IMR-90 (cell line): ENCODE measurements at regions not wholly inside any gene's neighbourhood (a gene's known extent, or its start where the extent isn't known, plus 50 kb on each side); places are given as distances from the start of the nearest gene placed in this dataset.

Experiments
- ATAC-seq: fragments of 200-7000 bp; cut with Tn5 transposase; 2 replicates; pipeline ENCODE4 v1.9.1; 2020; ENCODE audit warnings: low read depth, mild to moderate bottlenecking, moderate library complexity
- BruUV-seq: library from RNA; stranded (reverse); fragments of 400-500 nt; replicated peaks from 2 replicates; lab custom pipeline; 2021; lab: Mats Ljungman, UMichigan
- CTCF ChIA-PET: fragments of 300-600 bp; formaldehyde crosslinking; extraction: SDS; loops from one replicate; lab custom pipeline; 2021; ENCODE audit warnings: antibody characterized with exemption; lab: Yijun Ruan, JAX
- POLR2A ChIA-PET: fragments of 300-600 bp; sonication (Branson Sonifier 250); formaldehyde crosslinking; loops from one replicate; lab custom pipeline; 2022; ENCODE audit warnings: antibody characterized with exemption; ENCODE audit not compliant: unreplicated experiment; lab: Charles Lee
- DNase-seq: peaks from one replicate; pipeline ENCODE4 v3.0.0; 2013
- H2AFZ ChIP-seq: replicated peaks from 2 replicates; pipeline ENCODE3; 2013; ENCODE audit warnings: low read length, mild to moderate bottlenecking; ENCODE audit not compliant: poor library complexity
- H2AK5ac ChIP-seq: 2 replicates; pipeline ENCODE4 v1.6.1; 2013; ENCODE audit warnings: low read depth, low read length, inconsistent platforms
- H2AK9ac ChIP-seq: replicated peaks from 2 replicates; pipeline ENCODE3; 2013; ENCODE audit warnings: mild to moderate bottlenecking, low read depth, low read length, moderate library complexity; ENCODE audit not compliant: poor library complexity
- H2BK120ac ChIP-seq: 2 replicates; pipeline ENCODE4 v1.6.1; 2013; ENCODE audit warnings: low read depth, low read length, inconsistent platforms
- H2BK15ac ChIP-seq: 3 replicates; pipeline ENCODE4 v1.6.1; 2013; ENCODE audit warnings: low read depth, low read length, inconsistent platforms
- H2BK20ac ChIP-seq: 2 replicates; pipeline ENCODE4 v1.6.1; 2013; ENCODE audit warnings: low read depth, mild to moderate bottlenecking, inconsistent platforms, low read length, moderate library complexity
- H2BK5ac ChIP-seq: 2 replicates; pipeline ENCODE4 v1.6.1; 2013; ENCODE audit warnings: mild to moderate bottlenecking, low read depth, low read length, inconsistent platforms; ENCODE audit not compliant: poor library complexity, severe bottlenecking
- H3K14ac ChIP-seq: replicated peaks from 2 replicates; pipeline ENCODE4 v1.6.1; 2013; ENCODE audit warnings: low read depth, low read length, inconsistent platforms
- H3K18ac ChIP-seq: 2 replicates; pipeline ENCODE4 v1.6.1; 2013; ENCODE audit warnings: low read depth, low read length, control low read depth
- H3K23ac ChIP-seq: 2 replicates; pipeline ENCODE4 v1.6.1; 2013; ENCODE audit warnings: low read depth, low read length, inconsistent platforms
- H3K27ac ChIP-seq: 2 replicates; pipeline ENCODE4 v1.5.1; 2013; ENCODE audit warnings: mild to moderate bottlenecking, control low read depth, low read length; ENCODE audit not compliant: insufficient read depth
- H3K27me3 ChIP-seq: 2 replicates; pipeline ENCODE4 v1.6.1; 2013; ENCODE audit warnings: low read length; ENCODE audit not compliant: control insufficient read depth, insufficient read depth
- H3K36me3 ChIP-seq: 2 replicates; pipeline ENCODE4 v1.6.1; 2013; ENCODE audit warnings: low read length, mixed read lengths; ENCODE audit not compliant: control insufficient read depth, insufficient read depth
- H3K4ac ChIP-seq: 2 replicates; pipeline ENCODE4 v1.6.1; 2013; ENCODE audit warnings: low read depth, low read length, inconsistent platforms
- H3K4me1 ChIP-seq: 2 replicates; pipeline ENCODE4 v1.6.1; 2013; ENCODE audit warnings: low read length, mixed read lengths; ENCODE audit not compliant: control insufficient read depth, insufficient read depth
- H3K4me2 ChIP-seq: 2 replicates; pipeline ENCODE4 v1.6.1; 2013; ENCODE audit warnings: low read depth, mild to moderate bottlenecking, control low read depth, low read length, moderate library complexity
- H3K4me3 ChIP-seq: 2 replicates; pipeline ENCODE4 v1.5.1; 2013; ENCODE audit warnings: low read depth, mild to moderate bottlenecking, control low read depth, low read length, moderate library complexity; ENCODE audit not compliant: insufficient read depth
- H3K56ac ChIP-seq: 2 replicates; pipeline ENCODE4 v1.6.1; 2013; ENCODE audit warnings: low read length, inconsistent platforms; ENCODE audit not compliant: insufficient read depth; ENCODE audit errors: extremely low read depth
- H3K79me1 ChIP-seq, 2 experiments: 2 replicates each; pipeline ENCODE4 v1.6.1; 2013; ENCODE audit warnings: low read length in 2 of 2, inconsistent platforms in 1 of 2, low read depth in 1 of 2
- H3K9ac ChIP-seq: 2 replicates; pipeline ENCODE4 v1.6.1; 2013; ENCODE audit warnings: low read depth, low read length, control low read depth
- H3K9me1 ChIP-seq: 2 replicates; pipeline ENCODE4 v1.6.1; 2013; ENCODE audit warnings: low read length, inconsistent platforms; ENCODE audit not compliant: insufficient read depth
- H3K9me3 ChIP-seq: 2 replicates; pipeline ENCODE4 v1.6.1; 2013; ENCODE audit warnings: low read length; ENCODE audit not compliant: control insufficient read depth, insufficient read depth
- H4K20me1 ChIP-seq: 2 replicates; pipeline ENCODE4 v1.6.1; 2013; ENCODE audit warnings: low read length, inconsistent platforms; ENCODE audit not compliant: insufficient read depth
- H4K5ac ChIP-seq: 2 replicates; pipeline ENCODE4 v1.6.1; 2013; ENCODE audit warnings: mild to moderate bottlenecking, low read depth, low read length, control low read depth
- H4K8ac ChIP-seq, 2 experiments: 2 replicates each; pipeline ENCODE4 v1.6.1; 2013; ENCODE audit warnings: low read depth in 2 of 2, low read length in 2 of 2, control low read depth in 1 of 2, inconsistent platforms in 1 of 2
- H4K91ac ChIP-seq: 2 replicates; pipeline ENCODE4 v1.6.1; 2013; ENCODE audit warnings: low read depth, low read length, inconsistent platforms; ENCODE audit not compliant: insufficient read depth
- RCOR1 ChIP-seq: IDR thresholded peaks from 2 replicates; pipeline ENCODE4 v1.6.1; 2012; ENCODE audit warnings: mild to moderate bottlenecking, low read length, improper control_type of control experiment; ENCODE audit not compliant: insufficient replicate concordance
- WGBS, 2 experiments: methylation state at CpG; one replicate each; pipeline versions ENCODE4 v1.1.5 to v1.1.7; 2013; ENCODE audit warnings: missing lambda C conversion rate in 2 of 2; ENCODE audit not compliant: insufficient read length in 1 of 2; ENCODE audit errors: extremely low coverage in 2 of 2; 5-methylcytosine and 5-hydroxymethylcytosine counted together
- dilution Hi-C: fragments of 300-500 bp; cut with HindIII; formaldehyde crosslinking; loops from one replicate; pipeline ENCODE4 v1.14.3; 2018; ENCODE audit warnings: low sequenced_read_pairs; ENCODE audit not compliant: unreplicated experiment
- in situ Hi-C: fragments of 300-500 bp; cut with MboI; formaldehyde crosslinking; loops from 3 replicates; pipeline ENCODE4 v1.14.3; 2019; ENCODE audit warnings: low sequenced_read_pairs, inconsistent platforms, mixed read lengths
- intact Hi-C: fragments of 100-400 bp; cut with micrococcal nuclease; formaldehyde crosslinking; loops from 2 replicates; pipeline ENCODE4 v1.10.0; 2022
- TF ChIP-seq, protein P1 (sequence below): fragments of 150-350 bp; IDR thresholded peaks from 2 replicates; pipeline ENCODE4 v1.6.1; 2016; ENCODE audit warnings: low read depth, mild to moderate bottlenecking, low read length, moderate library complexity, borderline replicate concordance

DNA sequence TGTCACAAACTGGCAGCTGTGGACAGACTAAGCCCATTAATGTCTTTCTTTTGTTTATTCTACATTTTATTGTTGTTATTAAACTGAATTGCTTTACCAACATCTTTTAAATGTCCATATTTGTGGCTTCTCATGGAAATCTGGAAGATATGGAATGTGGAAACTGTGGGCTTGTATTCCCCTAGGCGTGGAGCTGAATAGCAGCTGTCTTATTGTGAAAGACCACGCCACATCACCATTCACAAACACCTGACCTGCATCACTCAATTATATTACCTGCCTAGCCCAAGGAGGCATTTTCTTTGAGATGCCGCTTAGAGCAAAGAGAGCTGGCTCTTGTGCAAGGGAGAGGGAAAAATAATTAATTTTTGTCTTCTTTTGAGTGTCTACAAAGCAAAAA lies 96.9 kb upstream of the GPRIN3 start:
- no peak overlapping the region for H3K14ac ChIP-seq
- no peaks in the 10 kb centered on the region for H3K4me1 ChIP-seq
- no peak overlapping the region for H3K27ac ChIP-seq
- no peak overlapping the region for H3K18ac ChIP-seq
- no TSS peak for BruUV-seq
- CTCF ChIA-PET = no interaction called here
- WGBS, 2 experiments = no CpG with 5 or more reads among the region's 3 CpGs
- no peak overlapping the region for H3K9ac ChIP-seq
- TF ChIP-seq, protein P1, sequence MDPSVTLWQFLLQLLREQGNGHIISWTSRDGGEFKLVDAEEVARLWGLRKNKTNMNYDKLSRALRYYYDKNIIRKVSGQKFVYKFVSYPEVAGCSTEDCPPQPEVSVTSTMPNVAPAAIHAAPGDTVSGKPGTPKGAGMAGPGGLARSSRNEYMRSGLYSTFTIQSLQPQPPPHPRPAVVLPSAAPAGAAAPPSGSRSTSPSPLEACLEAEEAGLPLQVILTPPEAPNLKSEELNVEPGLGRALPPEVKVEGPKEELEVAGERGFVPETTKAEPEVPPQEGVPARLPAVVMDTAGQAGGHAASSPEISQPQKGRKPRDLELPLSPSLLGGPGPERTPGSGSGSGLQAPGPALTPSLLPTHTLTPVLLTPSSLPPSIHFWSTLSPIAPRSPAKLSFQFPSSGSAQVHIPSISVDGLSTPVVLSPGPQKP = no peak
- no peak for TF ChIP-seq RCOR1
- H2AFZ ChIP-seq = no peak overlapping the region
- H4K5ac ChIP-seq = no peak overlapping the region
- POLR2A ChIA-PET = no interaction called here
- no peak overlapping the region for H3K4me2 ChIP-seq
- in situ Hi-C loops (no loop called here), dilution Hi-C loops (no loop called here), intact Hi-C loops (no loop called here)
- no peak overlapping the region for H2AK9ac ChIP-seq
- no peaks in the 10 kb centered on the region for H3K9me3 ChIP-seq
- H2AK5ac ChIP-seq = no peak overlapping the region
- no peaks in the 10 kb centered on the region for H4K20me1 ChIP-seq
- no peak overlapping the region for H2BK120ac ChIP-seq
- no peak overlapping the region for H2BK5ac ChIP-seq
- no peak for ATAC-seq
- no peak overlapping the region for H4K8ac ChIP-seq
- no peak overlapping the region for H3K56ac ChIP-seq
- no peaks in the 10 kb centered on the region for H3K79me1 ChIP-seq
- no peaks in the 10 kb centered on the region for H3K36me3 ChIP-seq
- no peak overlapping the region for H2BK15ac ChIP-seq
- no peaks in the 10 kb centered on the region; the same call in 1 of the 2 replicates for H3K27me3 ChIP-seq
- H2BK20ac ChIP-seq = no peak overlapping the region
- no peak overlapping the region for H3K23ac ChIP-seq
- no peaks in the 10 kb centered on the region for H3K9me1 ChIP-seq
- no peak overlapping the region for H3K4ac ChIP-seq
- no peak overlapping the region for H4K91ac ChIP-seq
- DNase-seq = no peak
- H3K4me3 ChIP-seq = no peak overlapping the region
